HTR-8/SVneo (cell line): ENCODE measurements at regions not wholly inside any gene's neighbourhood (a gene's known extent, or its start where the extent isn't known, plus 50 kb on each side); places are given as distances from the start of the nearest gene placed in this dataset.
A peak's percentile ranks its signal among the peaks of the same experiment; 100 is the strongest.

ENCODE experiments used
- DNase-seq: peaks from one replicate; pipeline ENCODE4 v3.0.0; 2011; ENCODE audit warnings: low spot score, mixed read lengths; ENCODE audit not compliant: insufficient read length
- FAIRE-seq: peaks from 2 replicates; lab custom pipeline; 2011; peaks lifted over from hg19 to GRCh38; lab: Jason Lieb, UNC

DNA sequence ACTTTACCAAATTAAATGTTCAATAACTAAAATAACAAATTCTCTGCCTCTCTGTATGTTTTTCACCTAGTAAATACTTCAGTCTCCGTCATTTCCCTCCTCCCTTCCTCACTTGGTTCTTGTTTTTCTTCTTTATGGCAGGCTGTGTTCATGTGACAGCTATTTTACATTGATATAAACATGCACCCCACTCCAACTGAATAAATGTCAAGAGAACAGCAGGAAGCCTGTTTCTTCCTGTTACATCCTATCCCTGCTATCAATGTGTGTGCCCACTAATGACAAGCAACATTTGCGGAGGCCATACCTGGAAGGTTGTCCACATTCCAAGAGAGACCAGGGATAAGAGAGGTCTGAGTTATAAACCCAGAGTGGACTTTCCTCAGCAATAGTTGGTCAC lies 145.2 kb upstream of the MAST4 start:
- no peak for FAIRE-seq

DNA sequence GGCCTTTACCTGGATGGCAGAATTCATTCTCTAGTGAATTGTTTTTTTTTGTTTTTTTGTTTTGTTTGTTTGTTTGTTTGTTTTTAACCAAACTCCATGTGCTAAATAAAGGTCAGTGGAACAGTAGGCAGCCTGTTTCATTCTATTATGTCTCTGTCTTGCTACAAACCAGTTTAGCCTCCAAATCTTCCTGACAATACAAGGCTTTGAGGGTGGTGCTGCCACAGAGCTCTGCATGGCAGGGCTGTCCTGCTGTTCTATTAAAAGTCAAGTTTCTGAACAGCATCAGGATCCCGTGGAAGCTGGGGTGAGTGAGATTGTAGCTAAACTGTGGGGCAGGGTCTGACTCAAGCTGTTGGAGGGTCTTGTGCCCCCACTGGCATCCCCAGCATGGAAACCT lies 144.1 kb upstream of the MAST4 start:
- no peak for DNase-seq
- no peak for FAIRE-seq

More for the DNA sequence above, 145.2 kb upstream of the MAST4 start:
- DNase-seq: no peak

DNA sequence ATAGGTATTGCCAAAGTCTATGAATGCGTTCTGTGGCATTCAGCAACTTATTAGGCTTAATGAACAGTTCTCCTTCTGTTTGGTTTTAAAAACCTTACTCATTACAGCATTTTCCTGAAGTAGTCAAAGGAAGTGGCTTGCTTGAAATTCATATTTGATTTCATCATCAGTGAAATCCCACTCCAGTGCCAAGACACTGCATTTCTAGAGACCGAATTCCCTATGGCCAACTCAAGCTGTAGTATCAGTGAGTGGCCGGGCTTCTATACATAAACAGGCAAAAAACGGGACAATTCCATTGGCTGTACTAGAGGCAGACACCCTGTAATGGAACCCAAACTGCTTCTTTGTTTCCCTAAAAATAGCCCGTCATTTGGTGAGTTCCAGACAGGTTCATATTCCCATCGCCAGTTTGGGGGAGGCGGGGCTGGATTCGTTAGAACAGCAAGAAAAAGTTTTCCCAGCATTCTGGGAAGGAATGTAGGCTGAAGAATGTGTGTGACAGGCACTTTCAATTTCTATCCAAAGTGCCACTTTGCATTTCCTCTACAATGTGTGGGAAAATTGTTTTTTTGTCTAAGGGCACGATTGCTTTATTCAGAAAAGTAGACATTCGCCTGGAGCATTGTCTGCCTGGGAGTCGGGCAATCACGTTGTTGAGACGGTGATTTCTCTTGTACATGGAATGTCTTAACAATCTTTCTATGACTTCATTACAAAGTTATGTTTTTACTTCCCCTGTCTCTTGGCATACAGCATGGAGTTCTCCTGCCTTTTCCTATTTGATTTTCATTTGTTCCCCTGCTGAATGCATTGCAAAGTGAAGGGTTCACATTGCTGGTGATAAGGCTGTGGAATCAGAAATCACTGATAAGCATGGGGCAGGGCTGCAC lies 141.8 kb upstream of the MAST4 start:
- no peak for FAIRE-seq
- DNase-seq: no peak

- DNase-seq (no peak), FAIRE-seq (no peak)
Measured at GRCh38 chr5:66459728-66460127, 136.5 kb upstream of the MAST4 start.

DNA sequence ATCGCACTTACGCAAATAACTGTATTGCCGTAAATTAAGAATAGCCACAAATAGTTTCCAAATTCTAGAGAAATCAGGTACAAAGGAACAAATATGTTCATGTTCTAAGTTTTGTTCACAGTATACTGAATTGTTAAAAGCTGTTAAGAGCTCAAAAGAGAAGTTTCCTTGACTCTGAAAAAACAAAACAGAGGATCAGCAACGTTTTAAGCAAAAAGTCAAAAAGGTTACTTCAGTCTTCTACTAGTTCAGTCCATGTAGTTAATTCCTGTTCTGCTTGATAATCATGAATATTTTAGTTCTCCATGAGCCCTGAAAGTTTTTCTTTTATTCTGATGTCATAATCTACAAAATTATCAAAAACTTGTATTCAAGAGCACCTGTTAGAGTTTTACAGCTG lies 128.6 kb upstream of the MAST4 start:
- FAIRE-seq (no peak), DNase-seq (no peak)

DNA sequence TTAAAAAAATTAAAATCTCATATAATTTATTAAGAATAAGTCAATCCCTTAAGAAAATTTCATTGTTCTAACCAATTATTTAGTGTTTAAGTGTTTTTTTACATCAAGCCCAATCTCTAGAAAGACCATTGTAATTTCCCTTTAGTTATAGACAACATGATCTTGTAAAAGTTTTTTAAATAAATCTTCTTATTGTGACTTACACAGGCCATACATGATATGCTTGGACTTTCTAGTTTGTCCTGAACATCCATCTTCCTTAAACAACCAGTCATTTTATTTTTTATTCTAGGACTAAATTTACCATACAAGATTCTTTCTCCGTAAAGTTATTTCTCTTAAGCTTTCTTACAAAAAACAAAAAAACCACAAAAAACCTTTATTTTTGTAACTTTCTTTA lies 126.5 kb upstream of the MAST4 start:
- no peak for FAIRE-seq
- DNase-seq: no peak

DNA sequence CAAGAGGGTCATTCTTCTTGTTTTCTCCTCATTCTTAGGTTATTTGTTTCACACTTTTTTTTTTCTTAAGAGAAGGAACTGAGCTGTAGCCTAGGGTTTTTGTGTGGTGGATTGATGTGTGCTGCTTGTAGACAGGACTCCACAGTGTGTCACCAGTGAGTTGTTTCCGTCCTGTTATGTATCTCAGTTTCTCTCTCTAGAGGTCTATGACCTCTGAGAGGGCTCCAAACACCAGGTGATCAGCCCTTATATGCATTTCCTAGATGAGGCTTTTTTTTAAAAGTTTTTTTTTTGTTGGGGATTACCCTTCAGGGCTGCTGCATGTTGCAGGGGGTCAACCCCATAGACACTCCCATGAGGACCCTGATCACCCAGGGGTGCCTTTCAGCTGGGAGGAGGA lies 124.2 kb upstream of the MAST4 start:
- FAIRE-seq (no peak), DNase-seq (no peak)

DNA sequence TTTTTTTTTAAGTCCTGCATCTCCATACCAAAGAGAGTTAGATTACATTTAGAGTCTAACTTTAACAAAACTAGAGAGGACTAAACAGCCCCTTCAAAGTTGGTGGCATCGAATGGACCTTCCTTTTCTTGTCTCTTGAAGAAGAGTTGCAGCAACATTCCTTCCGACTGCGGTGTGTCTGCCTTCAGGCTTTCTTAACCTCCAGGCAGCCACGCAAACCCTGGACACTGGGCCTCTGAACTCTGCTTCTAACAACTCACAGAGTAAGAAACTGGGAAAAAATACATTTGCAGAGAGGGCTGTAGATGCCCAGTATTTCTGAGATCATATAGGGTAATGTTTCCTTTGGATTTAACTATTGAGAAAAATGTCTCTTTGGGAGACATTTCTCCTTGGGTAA lies 120.5 kb upstream of the MAST4 start:
- no peak for FAIRE-seq
- DNase-seq: no peak

DNA sequence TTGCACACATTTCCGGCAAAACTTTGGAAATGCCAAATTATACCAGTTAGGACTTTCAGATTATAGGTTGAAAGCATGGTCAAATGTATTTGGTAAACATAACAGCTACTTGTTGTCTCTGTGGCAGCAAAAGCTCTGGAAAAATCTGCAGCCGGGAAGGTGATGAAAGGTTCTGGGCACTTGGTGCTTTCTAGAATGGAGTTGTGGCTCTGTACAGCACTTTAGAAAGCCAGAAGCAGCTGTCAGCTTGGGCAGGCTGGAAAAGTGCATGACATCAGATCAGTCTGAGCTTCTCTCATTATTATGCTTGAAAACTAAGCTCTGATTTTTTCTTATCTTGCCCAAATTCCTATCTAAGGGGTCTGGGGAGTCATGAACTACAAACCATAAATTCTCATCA lies 118.6 kb upstream of the MAST4 start:
- no peak for DNase-seq
- FAIRE-seq: no peak

GRCh38 chr5:66494437-66494836 lies 101.8 kb upstream of the MAST4 start:
- FAIRE-seq: peak; percentile 65

DNA sequence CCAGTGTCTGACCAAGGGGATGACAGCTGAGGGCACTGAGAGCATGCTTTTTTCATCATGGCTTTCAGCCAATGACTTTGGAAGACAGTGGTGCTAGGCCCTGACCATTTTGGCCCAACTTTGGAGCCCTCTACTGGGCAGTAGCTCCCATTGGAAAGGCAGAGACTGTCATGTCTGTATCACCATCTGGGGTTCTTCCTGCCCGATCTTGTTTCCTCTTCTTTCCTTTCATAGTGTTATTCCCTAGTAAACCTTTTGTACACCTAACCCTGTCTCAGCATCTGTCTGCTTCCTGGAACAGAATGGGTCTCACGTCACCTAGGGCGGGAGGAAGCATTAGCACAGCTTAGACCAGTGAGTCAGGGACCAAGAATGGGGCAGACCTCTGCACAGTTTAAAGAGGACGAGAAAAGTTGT lies 97.4 kb upstream of the MAST4 start:
- DNase-seq: peak; percentile 5
- FAIRE-seq: no peak

More at GRCh38 chr5:66494437-66494836, 101.8 kb upstream of the MAST4 start:
- DNase-seq: no peak

DNA sequence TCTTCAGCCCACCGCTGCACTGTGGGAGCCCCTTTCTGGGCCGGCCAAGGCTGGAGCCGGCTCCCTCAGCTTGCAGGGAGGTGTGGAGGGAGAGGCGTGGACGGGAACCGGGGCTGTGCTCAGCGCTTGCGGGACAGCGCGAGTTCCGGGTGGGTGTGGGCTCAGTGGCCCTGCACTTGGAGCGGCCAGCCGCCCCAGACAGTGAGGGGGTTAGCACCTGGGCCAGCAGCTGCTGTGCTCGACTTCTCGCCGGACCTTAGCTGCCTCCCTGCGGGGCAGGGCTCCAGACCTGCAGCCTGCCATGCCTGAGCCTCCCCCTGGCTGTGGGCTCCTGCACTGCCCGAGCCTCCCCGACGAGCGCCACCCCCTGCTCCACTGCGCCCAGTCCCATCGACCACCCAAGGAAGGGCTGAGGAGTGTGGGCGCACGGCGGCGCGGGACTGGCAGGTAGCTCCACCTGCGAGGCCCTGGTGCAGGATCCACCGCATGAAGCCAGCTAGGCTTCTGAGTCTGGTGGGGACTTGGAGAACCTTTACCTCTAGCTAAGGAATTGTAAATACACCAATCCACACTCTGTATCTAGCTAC lies 92.9 kb upstream of the MAST4 start:
- DNase-seq: no peak

DNA sequence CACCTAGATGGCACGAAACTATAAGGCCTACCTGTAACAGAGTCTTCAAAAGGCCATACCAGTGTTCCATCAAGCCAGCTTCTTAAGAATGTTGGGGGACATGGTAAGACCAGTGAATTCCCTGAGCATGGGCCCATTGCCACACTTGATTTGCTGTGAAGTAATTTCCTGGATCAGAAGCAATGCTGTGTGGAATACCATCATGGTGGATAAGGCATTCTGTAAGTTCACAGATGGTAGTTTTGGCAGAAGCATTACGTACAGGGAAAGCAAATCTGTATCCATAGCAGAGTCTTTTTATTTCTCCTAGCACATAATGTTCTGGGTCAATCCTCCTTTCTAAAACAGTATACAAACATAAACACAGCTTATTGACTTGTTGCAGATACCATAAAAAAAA lies 89.1 kb upstream of the MAST4 start:
- no peak for FAIRE-seq
- no peak for DNase-seq

More for the DNA sequence above, 92.9 kb upstream of the MAST4 start:
- no peak for FAIRE-seq

- no peak for FAIRE-seq
Measured at GRCh38 chr5:66511491-66511890, 84.7 kb upstream of the MAST4 start.

GRCh38 chr5:66513130-66513529 lies 83.1 kb upstream of the MAST4 start:
- FAIRE-seq: no peak
- DNase-seq: no peak

More at GRCh38 chr5:66511491-66511890, 84.7 kb upstream of the MAST4 start:
- DNase-seq: no peak

DNA sequence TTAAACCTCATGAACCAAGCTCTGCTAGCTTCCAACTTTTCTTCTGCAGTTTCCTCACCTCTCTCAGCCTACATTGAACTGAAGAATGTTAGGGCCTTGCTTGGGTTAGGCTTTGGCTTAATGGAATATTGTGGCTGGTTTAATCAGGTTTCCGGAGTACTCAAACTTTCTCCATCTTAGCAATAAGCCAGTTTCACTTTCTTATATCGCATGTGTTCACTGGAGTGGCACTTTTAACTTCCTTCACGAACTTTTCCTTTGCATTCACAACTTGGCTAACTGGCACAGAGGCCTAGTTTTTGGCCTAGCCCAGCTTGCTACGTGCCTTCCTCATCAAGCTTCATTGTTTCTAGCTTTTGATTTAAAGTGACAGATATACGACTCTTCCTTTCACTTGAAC lies 81.0 kb upstream of the MAST4 start:
- DNase-seq (no peak), FAIRE-seq (no peak)

- no peak for FAIRE-seq
Measured at GRCh38 chr5:66516550-66516949, 79.6 kb upstream of the MAST4 start.

GRCh38 chr5:66517351-66517750 lies 78.8 kb upstream of the MAST4 start:
- FAIRE-seq (no peak), DNase-seq (no peak)

More at GRCh38 chr5:66516550-66516949, 79.6 kb upstream of the MAST4 start:
- no peak for DNase-seq

GRCh38 chr5:66518052-66518451 lies 78.1 kb upstream of the MAST4 start:
- FAIRE-seq (no peak), DNase-seq (no peak)

GRCh38 chr5:66518753-66519152 lies 77.4 kb upstream of the MAST4 start:
- FAIRE-seq: no peak
- DNase-seq: no peak

DNA sequence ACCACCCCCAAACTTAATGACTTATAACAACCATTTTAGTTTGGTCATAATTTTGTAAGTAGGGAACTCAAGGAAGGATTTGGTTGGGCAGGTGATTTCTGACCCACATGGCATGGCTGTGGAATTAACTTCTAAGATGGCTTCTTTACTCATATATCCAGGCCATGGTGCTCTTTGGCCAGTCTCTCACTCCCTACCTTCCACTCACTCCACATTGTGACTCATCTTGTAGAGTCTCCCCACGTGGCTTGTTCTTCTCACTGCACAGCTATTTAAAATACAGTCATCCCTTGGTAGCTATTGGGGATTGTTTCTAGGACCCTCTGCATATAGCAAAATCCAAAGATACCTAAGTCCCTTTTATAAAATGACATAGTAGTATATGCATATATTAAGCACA lies 76.6 kb upstream of the MAST4 start:
- DNase-seq (no peak), FAIRE-seq (no peak)

DNA sequence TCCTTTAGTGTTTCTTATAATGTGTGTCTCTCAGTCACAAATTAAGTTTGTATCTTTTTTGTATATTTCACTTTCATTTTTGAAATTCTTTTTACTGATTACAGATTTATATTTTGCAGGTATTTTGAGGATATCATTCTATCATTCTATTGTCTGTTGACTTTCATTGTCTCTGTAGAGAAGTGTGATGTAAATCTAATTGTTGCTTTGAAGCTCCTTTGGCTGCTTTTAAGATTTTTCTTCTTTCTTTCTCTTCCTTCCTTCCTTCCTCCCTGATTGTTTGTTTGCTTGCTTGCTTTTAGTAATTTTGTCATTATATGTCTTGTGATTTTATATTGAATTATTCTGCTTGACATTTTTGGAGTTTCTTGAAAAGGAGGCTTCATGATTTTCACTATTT lies 75.3 kb upstream of the MAST4 start:
- no peak for FAIRE-seq
- DNase-seq: no peak
